GM20000 (cell line): ENCODE measurements at regions not wholly inside any gene's neighbourhood (a gene's known extent, or its start where the extent isn't known, plus 50 kb on each side); places are given as distances from the start of the nearest gene placed in this dataset.

Source experiments
- DNase-seq: peaks from one replicate; pipeline ENCODE4 v3.0.0; 2012; ENCODE audit warnings: low spot score
- TF ChIP-seq, protein P1 (sequence below): IDR thresholded peaks from 2 replicates; pipeline ENCODE4 v1.5.1; 2012; ENCODE audit warnings: mild to moderate bottlenecking, control low read depth; ENCODE audit errors: extremely low read depth, missing control alignments

DNA sequence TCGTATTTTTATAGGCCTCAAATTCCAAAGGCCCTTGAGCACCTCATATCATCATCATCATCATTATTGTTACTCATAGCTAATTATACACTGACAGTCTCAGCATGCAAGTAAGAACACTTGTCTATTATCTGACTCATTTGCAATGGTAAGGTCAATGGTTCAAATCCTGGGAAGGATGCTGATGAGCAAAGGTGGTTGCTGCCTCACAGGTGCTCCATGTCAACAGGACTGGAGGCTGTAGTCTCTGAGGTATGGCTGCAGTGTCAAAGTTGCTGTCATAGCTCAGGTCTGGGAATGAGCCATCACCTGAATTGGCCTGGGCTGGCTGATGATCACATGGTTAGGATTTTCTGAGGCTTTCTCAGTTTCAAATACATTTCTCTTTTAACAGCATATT is 379.3 kb downstream of the BCL11A start:
- TF ChIP-seq, protein P1, sequence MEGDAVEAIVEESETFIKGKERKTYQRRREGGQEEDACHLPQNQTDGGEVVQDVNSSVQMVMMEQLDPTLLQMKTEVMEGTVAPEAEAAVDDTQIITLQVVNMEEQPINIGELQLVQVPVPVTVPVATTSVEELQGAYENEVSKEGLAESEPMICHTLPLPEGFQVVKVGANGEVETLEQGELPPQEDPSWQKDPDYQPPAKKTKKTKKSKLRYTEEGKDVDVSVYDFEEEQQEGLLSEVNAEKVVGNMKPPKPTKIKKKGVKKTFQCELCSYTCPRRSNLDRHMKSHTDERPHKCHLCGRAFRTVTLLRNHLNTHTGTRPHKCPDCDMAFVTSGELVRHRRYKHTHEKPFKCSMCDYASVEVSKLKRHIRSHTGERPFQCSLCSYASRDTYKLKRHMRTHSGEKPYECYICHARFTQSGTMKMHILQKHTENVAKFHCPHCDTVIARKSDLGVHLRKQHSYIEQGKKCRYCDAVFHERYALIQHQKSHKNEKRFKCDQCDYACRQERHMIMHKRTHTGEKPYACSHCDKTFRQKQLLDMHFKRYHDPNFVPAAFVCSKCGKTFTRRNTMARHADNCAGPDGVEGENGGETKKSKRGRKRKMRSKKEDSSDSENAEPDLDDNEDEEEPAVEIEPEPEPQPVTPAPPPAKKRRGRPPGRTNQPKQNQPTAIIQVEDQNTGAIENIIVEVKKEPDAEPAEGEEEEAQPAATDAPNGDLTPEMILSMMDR, result no peak
- DNase-seq, result no peak

DNA sequence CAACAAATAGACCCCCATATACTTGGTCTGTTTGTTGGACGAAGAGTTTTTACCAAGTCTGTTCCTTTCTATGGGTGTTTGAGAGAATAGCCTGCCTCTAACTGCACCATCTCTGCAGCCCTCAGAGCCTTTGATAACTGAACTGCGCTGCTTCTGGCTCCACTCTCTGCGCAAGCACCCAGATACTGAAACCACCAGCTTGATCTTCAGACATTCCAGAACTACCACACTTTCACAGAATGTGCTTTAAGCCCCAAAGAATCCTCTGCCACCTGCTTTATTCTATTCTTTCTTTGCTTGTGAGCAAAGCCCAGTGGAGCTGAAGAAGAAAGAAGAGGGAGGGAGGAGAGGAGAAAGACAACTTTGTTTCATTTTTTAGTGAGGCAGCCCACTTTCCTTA is 380.7 kb downstream of the BCL11A start:
- no peak for DNase-seq
- TF ChIP-seq, protein P1, result no peak

DNA sequence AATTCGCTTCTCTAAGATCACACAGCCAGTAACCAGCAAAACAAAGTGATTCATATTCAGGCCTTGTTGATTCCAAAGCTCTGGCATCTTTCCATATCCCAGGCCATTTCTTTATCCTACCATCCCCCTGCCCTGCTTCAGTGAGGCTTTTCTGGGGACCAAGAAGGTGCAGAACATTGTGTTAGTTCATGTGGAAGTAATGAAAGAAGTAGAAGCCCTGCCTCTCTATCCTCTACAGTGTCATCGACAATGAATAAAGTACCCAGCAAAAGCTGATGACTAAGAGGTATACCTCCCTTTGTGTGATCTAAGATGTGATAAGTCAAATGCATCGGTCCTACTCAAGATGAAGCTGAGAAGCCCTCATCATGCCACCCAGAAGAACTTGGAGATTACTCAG is 383.2 kb downstream of the BCL11A start:
- no peak for DNase-seq
- TF ChIP-seq, protein P1, result no peak

DNA sequence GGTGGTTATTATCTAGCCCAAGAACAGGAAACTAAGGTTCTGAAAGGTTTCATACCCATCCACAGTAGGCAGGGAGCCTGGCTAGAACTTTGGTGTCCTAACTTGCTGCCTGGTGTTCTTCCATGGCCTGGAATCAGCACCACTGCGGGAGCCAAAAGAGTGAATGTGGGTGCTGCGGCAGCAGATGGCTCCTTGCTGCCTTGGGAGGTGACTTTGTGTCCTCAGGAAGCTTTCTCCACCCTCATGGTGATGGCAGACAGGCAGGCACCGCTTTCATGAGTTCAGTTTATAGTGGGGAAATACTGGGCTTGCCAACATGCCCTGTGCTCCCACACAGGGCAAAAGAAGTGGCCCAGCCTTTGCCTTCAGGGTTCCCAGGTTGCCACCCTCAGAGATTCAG is 385.2 kb downstream of the BCL11A start:
- TF ChIP-seq, protein P1, result no peak
- DNase-seq, result no peak

DNA sequence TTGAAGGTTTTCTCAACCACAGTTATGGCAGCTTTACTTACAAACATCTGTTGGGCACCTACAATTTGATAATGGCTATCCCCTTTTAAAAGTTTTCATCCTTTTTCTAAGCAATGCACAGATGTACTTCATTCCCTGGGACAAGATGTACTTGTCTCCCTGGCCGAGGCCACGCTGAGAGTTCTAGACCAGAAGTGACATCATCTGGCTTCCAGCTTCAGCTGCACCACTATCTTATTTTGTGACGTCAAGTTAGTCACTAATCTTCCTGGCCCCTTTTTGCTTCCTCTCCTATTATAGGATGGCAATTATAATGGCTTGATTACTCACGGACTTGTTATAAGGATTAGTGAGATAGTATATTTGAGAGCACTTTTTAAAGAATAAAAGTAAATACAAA is 386.4 kb downstream of the BCL11A start:
- TF ChIP-seq, protein P1, result no peak
- no peak for DNase-seq

DNA sequence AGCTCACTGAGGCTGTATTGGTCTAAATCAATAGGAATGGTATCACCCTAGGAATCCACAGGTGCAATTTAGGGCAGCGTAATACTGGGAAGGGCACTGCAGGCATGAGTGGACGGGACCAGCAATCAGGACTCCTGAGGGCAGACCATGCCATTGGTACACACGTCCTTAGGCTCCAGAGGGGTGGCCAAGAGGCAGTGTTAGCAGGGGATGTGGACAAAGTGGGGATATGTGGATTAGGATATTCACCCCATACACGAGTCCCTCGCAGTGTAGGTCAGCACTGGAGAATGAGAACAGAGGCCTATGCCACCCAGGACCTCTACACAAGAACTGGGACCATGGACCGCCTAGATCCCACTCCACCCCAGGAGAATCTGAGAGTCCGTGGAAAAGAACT is 389.8 kb downstream of the BCL11A start:
- no peak for DNase-seq
- TF ChIP-seq, protein P1, result no peak

DNA sequence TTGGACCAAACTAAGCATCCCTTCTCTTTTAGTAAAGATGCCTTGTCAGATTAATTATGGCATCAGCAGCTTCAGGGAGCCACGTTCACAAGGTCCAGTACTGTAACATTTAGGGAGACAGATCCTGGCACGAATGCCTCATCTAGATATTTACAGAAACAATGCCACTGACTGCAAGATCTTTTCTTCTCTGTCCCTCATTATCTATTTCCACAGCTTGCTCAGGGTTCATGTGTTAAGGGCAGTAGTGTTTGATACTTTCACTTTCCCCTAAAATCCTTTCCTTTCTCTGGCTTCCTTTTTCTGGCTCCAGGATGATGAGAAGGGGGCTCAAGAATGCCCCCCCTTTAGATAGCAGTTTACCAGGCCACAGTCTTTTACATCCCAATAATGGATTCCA is 393.9 kb downstream of the BCL11A start:
- no peak for DNase-seq
- TF ChIP-seq, protein P1, result no peak
